ENCODE measurements at regions not wholly inside any gene's neighbourhood (a gene's known extent, or its start where the extent isn't known, plus 50 kb on each side); places are given as distances from the start of the nearest gene placed in this dataset.
"Not testable (repeated sequence)": the region's sequence is repeated elsewhere in the genome, so short reads cannot be mapped to it uniquely, and the experiment has no call there.

GRCh38 chr3:20556661-20557060 lies 370.7 kb upstream of the SGO1 start:
- peaks cover 5% of the 10 kb centered on the region for H3K4me1 Mint-ChIP-seq (ENCODE audit: unreplicated experiment)
- H3K27me3 Mint-ChIP-seq (ENCODE audit: unreplicated experiment): no peaks in the 10 kb centered on the region
- H3K27ac Mint-ChIP-seq (ENCODE audit: unreplicated experiment): no peak overlapping the region
- H3K9me3 Mint-ChIP-seq (ENCODE audit: unreplicated experiment): no peaks in the 10 kb centered on the region
- H3K4me3 Mint-ChIP-seq (ENCODE audit: unreplicated experiment): no peak overlapping the region
- no peak for TF ChIP-seq CTCF (IDR thresholded peaks at IDR 0.05; ENCODE audit: unreplicated experiment)
- no peak for DNase-seq (ENCODE audit: low spot score)
- no peaks in the 10 kb centered on the region for H3K36me3 Mint-ChIP-seq (ENCODE audit: low read depth, unreplicated experiment)

GRCh38 chr3:20552605-20553275 lies 366.7 kb upstream of the SGO1 start:
- Mint-ChIP-seq H3K4me1 (ENCODE audit: unreplicated experiment) (peaks cover 5% of the 10 kb centered on the region), H3K27me3 (ENCODE audit: unreplicated experiment) (no peaks in the 10 kb centered on the region), H3K27ac (ENCODE audit: unreplicated experiment) (no peak overlapping the region), H3K9me3 (ENCODE audit: unreplicated experiment) (no peaks in the 10 kb centered on the region), H3K36me3 (ENCODE audit: low read depth, unreplicated experiment) (no peaks in the 10 kb centered on the region), H3K4me3 (ENCODE audit: unreplicated experiment) (no peak overlapping the region)
- no peak for TF ChIP-seq CTCF (IDR thresholded peaks at IDR 0.05; ENCODE audit: unreplicated experiment)
- DNase-seq (ENCODE audit: low spot score): no peak

GRCh38 chr3:20547361-20548269 lies 361.6 kb upstream of the SGO1 start:
- not testable (repeated sequence) for H3K4me1 Mint-ChIP-seq (ENCODE audit: unreplicated experiment); H3K4me3 Mint-ChIP-seq (ENCODE audit: unreplicated experiment); H3K27ac Mint-ChIP-seq (ENCODE audit: unreplicated experiment); DNase-seq (ENCODE audit: low spot score); H3K9me3 Mint-ChIP-seq (ENCODE audit: unreplicated experiment); H3K27me3 Mint-ChIP-seq (ENCODE audit: unreplicated experiment); H3K36me3 Mint-ChIP-seq (ENCODE audit: low read depth, unreplicated experiment)

- no peak for TF ChIP-seq CTCF (IDR thresholded peaks at IDR 0.05; ENCODE audit: unreplicated experiment)
- no peak overlapping the region for H3K27ac Mint-ChIP-seq (ENCODE audit: unreplicated experiment)
- H3K36me3 Mint-ChIP-seq (ENCODE audit: low read depth, unreplicated experiment): no peaks in the 10 kb centered on the region
- peaks cover 1% of the 10 kb centered on the region for H3K27me3 Mint-ChIP-seq (ENCODE audit: unreplicated experiment)
- no peaks in the 10 kb centered on the region for H3K4me1 Mint-ChIP-seq (ENCODE audit: unreplicated experiment)
- no peak for DNase-seq (ENCODE audit: low spot score)
- no peak overlapping the region for H3K4me3 Mint-ChIP-seq (ENCODE audit: unreplicated experiment)
- H3K9me3 Mint-ChIP-seq (ENCODE audit: unreplicated experiment): no peaks in the 10 kb centered on the region
Observed at GRCh38 chr3:20546636-20547035, 360.6 kb upstream of the SGO1 start.

GRCh38 chr3:20543535-20544226 lies 357.7 kb upstream of the SGO1 start:
- H3K27ac Mint-ChIP-seq (ENCODE audit: unreplicated experiment): no peak overlapping the region
- DNase-seq (ENCODE audit: low spot score): no peak

More at GRCh38 chr3:20543535-20544226, 357.7 kb upstream of the SGO1 start:
- no peak for TF ChIP-seq CTCF (IDR thresholded peaks at IDR 0.05; ENCODE audit: unreplicated experiment)
- no peaks in the 10 kb centered on the region for H3K4me1 Mint-ChIP-seq (ENCODE audit: unreplicated experiment)
- H3K9me3 Mint-ChIP-seq (ENCODE audit: unreplicated experiment): no peaks in the 10 kb centered on the region
- H3K4me3 Mint-ChIP-seq (ENCODE audit: unreplicated experiment): no peak overlapping the region
- no peaks in the 10 kb centered on the region for H3K36me3 Mint-ChIP-seq (ENCODE audit: low read depth, unreplicated experiment)
- H3K27me3 Mint-ChIP-seq (ENCODE audit: unreplicated experiment): peaks cover 1% of the 10 kb centered on the region
